ENCODE measurements at regions not wholly inside any gene's neighbourhood (a gene's known extent, or its start where the extent isn't known, plus 50 kb on each side); places are given as distances from the start of the nearest gene placed in this dataset.

- TF ChIP-seq CTCF (IDR thresholded peaks at IDR 0.05; ENCODE audit: low read length) (no peak), EZH2phosphoT487 (IDR thresholded peaks at IDR 0.05; ENCODE audit: low read length) (no peak)
Observed at GRCh38 chr15:99819981-99820718, 86.9 kb upstream of the LYSMD4 start.
